ENCODE measurements at regions not wholly inside any gene's neighbourhood (a gene's known extent, or its start where the extent isn't known, plus 50 kb on each side); places are given as distances from the start of the nearest gene placed in this dataset.
"Not testable (repeated sequence)": the region's sequence is repeated elsewhere in the genome, so short reads cannot be mapped to it uniquely, and the experiment has no call there.

DNA sequence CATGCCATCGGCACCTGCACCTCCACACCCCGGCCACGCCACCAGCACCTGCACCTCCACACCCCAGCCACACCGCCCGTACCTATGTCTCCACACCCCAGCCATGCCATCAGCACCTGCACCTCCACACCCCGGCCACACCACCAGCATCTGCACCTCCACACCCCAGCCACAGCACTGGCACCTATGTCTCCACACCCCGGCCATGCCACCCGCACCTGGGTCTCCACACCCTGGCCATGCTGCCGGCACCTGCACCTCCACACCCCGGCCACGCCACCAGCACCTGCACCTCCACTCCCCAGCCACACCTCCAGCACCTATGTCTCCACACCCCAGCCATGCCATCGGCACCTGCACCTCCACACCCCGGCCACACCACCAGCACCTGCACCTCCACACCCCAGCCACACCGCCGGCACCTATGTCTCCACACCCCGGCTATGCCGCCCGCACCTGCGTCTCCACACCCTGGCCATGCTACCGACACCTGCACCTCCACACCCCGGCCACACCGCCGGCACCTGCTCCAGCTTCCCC, 390.3 kb upstream of the MYT1L start:
- H3K27me3 Mint-ChIP-seq: no peaks in the 10 kb centered on the region
- ATAC-seq (ENCODE audit: low read depth) (no peak), DNase-seq (no peak)
- ChIA-PET CTCF (no interaction called here), POLR2A (no interaction called here)
- no peak overlapping the region for H3K4me3 Mint-ChIP-seq
- intact Hi-C loops (cut with micrococcal nuclease): no loop called here
- H3K27ac Mint-ChIP-seq: no peak overlapping the region
- no peaks in the 10 kb centered on the region for H3K36me3 Mint-ChIP-seq (ENCODE audit: low read depth)
- TF ChIP-seq, protein P1, sequence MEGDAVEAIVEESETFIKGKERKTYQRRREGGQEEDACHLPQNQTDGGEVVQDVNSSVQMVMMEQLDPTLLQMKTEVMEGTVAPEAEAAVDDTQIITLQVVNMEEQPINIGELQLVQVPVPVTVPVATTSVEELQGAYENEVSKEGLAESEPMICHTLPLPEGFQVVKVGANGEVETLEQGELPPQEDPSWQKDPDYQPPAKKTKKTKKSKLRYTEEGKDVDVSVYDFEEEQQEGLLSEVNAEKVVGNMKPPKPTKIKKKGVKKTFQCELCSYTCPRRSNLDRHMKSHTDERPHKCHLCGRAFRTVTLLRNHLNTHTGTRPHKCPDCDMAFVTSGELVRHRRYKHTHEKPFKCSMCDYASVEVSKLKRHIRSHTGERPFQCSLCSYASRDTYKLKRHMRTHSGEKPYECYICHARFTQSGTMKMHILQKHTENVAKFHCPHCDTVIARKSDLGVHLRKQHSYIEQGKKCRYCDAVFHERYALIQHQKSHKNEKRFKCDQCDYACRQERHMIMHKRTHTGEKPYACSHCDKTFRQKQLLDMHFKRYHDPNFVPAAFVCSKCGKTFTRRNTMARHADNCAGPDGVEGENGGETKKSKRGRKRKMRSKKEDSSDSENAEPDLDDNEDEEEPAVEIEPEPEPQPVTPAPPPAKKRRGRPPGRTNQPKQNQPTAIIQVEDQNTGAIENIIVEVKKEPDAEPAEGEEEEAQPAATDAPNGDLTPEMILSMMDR (IDR thresholded peaks at IDR 0.05): no peak
- H3K4me1 Mint-ChIP-seq: no peaks in the 10 kb centered on the region
- no peaks in the 10 kb centered on the region for H3K9me3 Mint-ChIP-seq

DNA sequence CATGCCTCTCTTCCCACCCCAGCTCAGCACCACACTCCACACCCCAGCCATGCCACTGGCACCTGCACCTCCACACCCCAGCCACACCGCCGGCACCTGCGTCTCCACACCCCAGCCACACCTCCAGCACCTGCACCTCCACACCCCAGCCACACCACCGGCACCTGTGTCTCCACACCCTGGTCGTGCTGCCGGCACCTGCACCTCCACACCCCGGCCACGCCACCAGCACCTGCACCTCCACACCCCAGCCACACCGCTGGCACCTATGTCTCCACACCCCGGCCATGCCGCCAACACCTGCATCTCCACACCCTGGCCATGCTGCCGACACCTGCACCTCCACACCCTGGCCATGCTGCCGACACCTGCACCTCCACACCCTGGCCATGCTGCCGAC, 389.7 kb upstream of the MYT1L start:
- H3K9me3 Mint-ChIP-seq; POLR2A ChIA-PET; ATAC-seq (ENCODE audit: low read depth); H3K4me3 Mint-ChIP-seq; H3K4me1 Mint-ChIP-seq; H3K27me3 Mint-ChIP-seq; H3K27ac Mint-ChIP-seq; DNase-seq; CTCF ChIA-PET; H3K36me3 Mint-ChIP-seq (ENCODE audit: low read depth); intact Hi-C loops (cut with micrococcal nuclease): not testable (repeated sequence)

DNA sequence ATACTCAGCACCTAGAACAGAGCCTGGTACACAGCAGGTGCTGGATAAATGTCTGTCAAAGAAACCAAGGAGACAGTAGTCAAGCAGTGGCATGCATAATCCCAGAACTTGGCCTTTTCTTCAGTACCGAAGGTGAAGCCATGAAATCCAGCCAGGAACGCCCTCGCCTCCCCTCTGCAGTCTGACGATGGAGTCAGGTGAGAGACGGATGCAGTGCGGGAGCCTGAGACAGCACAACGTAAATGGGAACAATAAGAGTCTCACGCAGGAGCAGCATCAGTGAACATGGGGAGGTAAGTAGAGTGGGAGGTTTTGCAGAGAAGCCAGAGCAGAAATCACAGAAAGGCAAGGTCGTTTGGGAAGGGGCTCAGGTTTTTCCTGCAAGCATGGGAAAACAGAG, 389.3 kb upstream of the MYT1L start:
- no peak for ATAC-seq (ENCODE audit: low read depth)
- Mint-ChIP-seq H3K4me1 (no peaks in the 10 kb centered on the region), H3K27me3 (peaks cover 4% of the 10 kb centered on the region), H3K27ac (no peak overlapping the region), H3K4me3 (no peak overlapping the region), H3K36me3 (ENCODE audit: low read depth) (no peaks in the 10 kb centered on the region), H3K9me3 (no peaks in the 10 kb centered on the region)
- intact Hi-C loops (cut with micrococcal nuclease): no loop called here
- TF ChIP-seq, protein P1 (IDR thresholded peaks at IDR 0.05): no peak
- ChIA-PET CTCF (no interaction called here), POLR2A (no interaction called here)
- no peak for DNase-seq

DNA sequence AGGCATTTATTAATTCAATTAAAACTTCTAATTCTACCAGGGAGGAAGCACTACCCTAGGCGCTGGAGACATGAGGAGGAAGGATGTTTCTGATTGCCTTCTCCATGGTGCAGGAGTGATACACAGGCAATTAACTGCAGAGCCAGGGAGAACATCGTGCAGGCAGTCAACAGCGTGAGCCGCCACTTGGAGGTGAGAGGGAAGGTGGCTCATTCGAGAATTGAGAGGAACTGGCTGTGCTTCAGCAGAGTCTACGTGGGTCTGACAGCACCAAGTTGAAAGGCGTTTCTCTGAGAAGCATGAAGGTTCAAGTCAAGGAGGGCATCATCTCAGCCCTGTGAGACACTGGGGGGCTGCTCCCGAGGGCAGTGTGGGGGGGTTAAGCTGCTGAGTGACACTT, 388.7 kb upstream of the MYT1L start:
- Mint-ChIP-seq H3K4me1 (no peaks in the 10 kb centered on the region), H3K27ac (no peak overlapping the region), H3K27me3 (peaks cover 4% of the 10 kb centered on the region), H3K9me3 (no peaks in the 10 kb centered on the region), H3K4me3 (no peak overlapping the region), H3K36me3 (ENCODE audit: low read depth) (no peaks in the 10 kb centered on the region)
- ATAC-seq (ENCODE audit: low read depth) (no peak), DNase-seq (no peak)
- POLR2A ChIA-PET: no interaction called here
- intact Hi-C loops (cut with micrococcal nuclease): no loop called here
- TF ChIP-seq, protein P1 (IDR thresholded peaks at IDR 0.05): no peak
- CTCF ChIA-PET: no interaction called here

DNA sequence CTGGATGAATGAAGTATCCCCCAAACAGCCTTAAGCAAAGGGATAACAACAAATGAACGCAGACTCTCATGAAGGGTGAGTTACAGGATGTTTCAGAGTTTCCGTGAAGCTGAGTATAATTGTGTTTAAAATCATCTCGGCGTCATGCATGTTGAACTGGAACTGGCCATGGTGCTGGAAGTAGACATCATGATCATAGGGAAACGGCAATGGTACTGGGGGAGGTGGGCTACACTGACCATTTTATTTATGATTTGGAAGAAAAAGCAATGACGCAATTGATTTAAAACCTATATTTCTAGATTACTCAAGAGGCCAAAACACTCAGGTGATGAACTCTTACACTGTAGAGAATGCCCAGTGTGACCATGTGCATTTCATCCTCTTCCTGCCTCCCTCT, 387.9 kb upstream of the MYT1L start:
- Mint-ChIP-seq H3K27ac (no peak overlapping the region), H3K36me3 (ENCODE audit: low read depth) (no peaks in the 10 kb centered on the region), H3K27me3 (peaks cover 4% of the 10 kb centered on the region), H3K4me3 (no peak overlapping the region), H3K9me3 (no peaks in the 10 kb centered on the region), H3K4me1 (no peaks in the 10 kb centered on the region)
- ATAC-seq (ENCODE audit: low read depth) (no peak), DNase-seq (no peak)
- ChIA-PET CTCF (no interaction called here), POLR2A (no interaction called here)
- TF ChIP-seq, protein P1 (IDR thresholded peaks at IDR 0.05): no peak
- intact Hi-C loops (cut with micrococcal nuclease): no loop called here

DNA sequence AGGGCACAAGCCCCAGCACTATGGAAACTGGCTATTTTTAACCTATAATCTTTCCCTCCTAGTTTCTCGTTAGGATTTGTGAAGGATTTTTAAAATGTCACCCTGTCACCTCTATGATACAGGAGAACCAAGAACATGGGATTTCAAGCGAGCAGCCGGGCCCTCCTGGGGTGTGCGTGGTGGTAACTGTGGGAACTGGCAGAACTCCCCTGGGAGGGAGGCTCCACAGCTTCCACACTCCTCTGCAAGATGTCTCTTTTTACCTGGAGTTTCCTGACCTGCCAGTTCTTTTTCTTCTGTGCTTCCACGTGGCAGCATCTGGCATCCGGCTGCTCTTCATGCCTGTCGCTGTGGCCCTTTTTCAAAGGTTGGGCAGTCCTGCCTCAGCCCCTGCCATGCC, 386.3 kb upstream of the MYT1L start:
- intact Hi-C loops (cut with micrococcal nuclease): no loop called here

More for the DNA sequence above, 386.3 kb upstream of the MYT1L start:
- ChIA-PET POLR2A (no interaction called here), CTCF (no interaction called here)
- TF ChIP-seq, protein P1 (IDR thresholded peaks at IDR 0.05): no peak
- Mint-ChIP-seq H3K9me3 (no peaks in the 10 kb centered on the region), H3K27ac (no peak overlapping the region), H3K36me3 (ENCODE audit: low read depth) (no peaks in the 10 kb centered on the region), H3K4me1 (no peaks in the 10 kb centered on the region), H3K27me3 (peaks cover 4% of the 10 kb centered on the region), H3K4me3 (no peak overlapping the region)
- ATAC-seq (ENCODE audit: low read depth) (no peak), DNase-seq (no peak)
